Uterus (tissue), 3 donors: ENCODE measurements at regions not wholly inside any gene's neighbourhood (a gene's known extent, or its start where the extent isn't known, plus 50 kb on each side); places are given as distances from the start of the nearest gene placed in this dataset.

Experiments
- DNase-seq, 2 donors: peaks; one replicate each; pipeline ENCODE4 v3.0.0-alpha.2; 2019 to 2020
- H3K27ac ChIP-seq, 2 donors: fragments of 200-600 bp; sonication (generic); 1 replicate in 1 of 2; 2 replicates in 1 of 2; pipeline ENCODE4 v1.5.1; 2016 to 2018
- H3K27me3 ChIP-seq, 2 donors: fragments of 200-600 bp; sonication (generic); one replicate each; pipeline ENCODE4 v1.5.1; 2018 to 2019; ENCODE audit warnings: control low read depth in 1 of 2
- H3K36me3 ChIP-seq, 2 donors: fragments of 200-600 bp; sonication (generic); one replicate each; pipeline ENCODE4 v1.5.1; 2019; ENCODE audit warnings: control low read depth in 1 of 2
- H3K4me1 ChIP-seq, 2 donors: fragments of 200-600 bp; sonication (generic); one replicate each; pipeline ENCODE4 v1.5.1; 2018 to 2019; ENCODE audit warnings: control low read depth in 1 of 2
- H3K4me3 ChIP-seq, 2 donors: fragments of 200-600 bp; sonication (generic); 1 replicate in 1 of 2; 2 replicates in 1 of 2; pipeline ENCODE4 v1.5.1; 2018 to 2019; ENCODE audit warnings: mild to moderate bottlenecking in 1 of 2
- H3K9me3 ChIP-seq, 2 donors: fragments of 200-600 bp; sonication (generic); one replicate each; pipeline ENCODE4 v1.5.1; 2019; ENCODE audit warnings: control low read depth in 1 of 2
- POLR2A ChIP-seq, 2 donors: fragments of 450-650 bp; IDR thresholded peaks; one replicate each; pipeline ENCODE4 v1.6.1; 2016; ENCODE audit warnings: antibody characterized with exemption in 2 of 2, mild to moderate bottlenecking in 1 of 2, moderate library complexity in 1 of 2
- intact Hi-C: fragments of 100-400 bp; cut with DNase I; formaldehyde crosslinking; loops from one replicate; pipeline ENCODE4 v1.15.1; 2023; ENCODE audit warnings: low total_unique reads
- TF ChIP-seq, protein P1 (sequence below), 4 experiments: fragments of 200-600 bp in 2 of 4; fragments of 450-650 bp in 2 of 4; sonication (generic) in 2 of 4; IDR thresholded peaks; one replicate each; pipeline ENCODE4 v1.5.1; 2016 to 2019; ENCODE audit warnings: antibody characterized with exemption in 4 of 4, mild to moderate bottlenecking in 2 of 4, moderate library complexity in 1 of 4
- donor health status: DM: yes; HTN: yes; CAD: no.

DNA sequence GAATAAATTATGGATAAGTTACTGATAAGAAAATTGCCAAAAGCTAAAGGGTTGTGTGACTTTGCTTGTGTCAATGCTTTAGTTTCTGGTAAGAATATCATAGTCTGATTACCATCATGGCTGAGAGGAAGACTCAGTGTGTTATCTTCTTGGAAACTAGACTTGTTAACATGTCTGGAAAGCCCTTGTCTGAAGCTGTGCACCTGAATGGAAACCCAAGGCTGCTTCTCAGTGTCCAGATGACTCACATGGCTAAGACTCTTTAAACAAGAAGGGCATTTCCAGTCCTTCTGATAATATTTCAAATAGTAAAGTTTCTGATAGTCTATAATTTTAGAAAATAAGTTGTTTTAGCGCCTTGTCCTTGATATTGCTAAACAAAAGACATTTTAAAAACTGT, 1092.7 kb downstream of the PLA2G4A start:
- H3K36me3 ChIP-seq = no peaks in the 10 kb centered on the region
- no peak for DNase-seq
- intact Hi-C loops = no loop called here
- H3K27me3 ChIP-seq = no peaks in the 10 kb centered on the region
- no peak overlapping the region for H3K27ac ChIP-seq
- no peaks in the 10 kb centered on the region for H3K9me3 ChIP-seq
- H3K4me3 ChIP-seq = no peak overlapping the region
- no peaks in the 10 kb centered on the region for H3K4me1 ChIP-seq
- no peak for TF ChIP-seq POLR2A (IDR thresholded peaks at IDR 0.05)
- TF ChIP-seq, protein P1, sequence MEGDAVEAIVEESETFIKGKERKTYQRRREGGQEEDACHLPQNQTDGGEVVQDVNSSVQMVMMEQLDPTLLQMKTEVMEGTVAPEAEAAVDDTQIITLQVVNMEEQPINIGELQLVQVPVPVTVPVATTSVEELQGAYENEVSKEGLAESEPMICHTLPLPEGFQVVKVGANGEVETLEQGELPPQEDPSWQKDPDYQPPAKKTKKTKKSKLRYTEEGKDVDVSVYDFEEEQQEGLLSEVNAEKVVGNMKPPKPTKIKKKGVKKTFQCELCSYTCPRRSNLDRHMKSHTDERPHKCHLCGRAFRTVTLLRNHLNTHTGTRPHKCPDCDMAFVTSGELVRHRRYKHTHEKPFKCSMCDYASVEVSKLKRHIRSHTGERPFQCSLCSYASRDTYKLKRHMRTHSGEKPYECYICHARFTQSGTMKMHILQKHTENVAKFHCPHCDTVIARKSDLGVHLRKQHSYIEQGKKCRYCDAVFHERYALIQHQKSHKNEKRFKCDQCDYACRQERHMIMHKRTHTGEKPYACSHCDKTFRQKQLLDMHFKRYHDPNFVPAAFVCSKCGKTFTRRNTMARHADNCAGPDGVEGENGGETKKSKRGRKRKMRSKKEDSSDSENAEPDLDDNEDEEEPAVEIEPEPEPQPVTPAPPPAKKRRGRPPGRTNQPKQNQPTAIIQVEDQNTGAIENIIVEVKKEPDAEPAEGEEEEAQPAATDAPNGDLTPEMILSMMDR (IDR thresholded peaks at IDR 0.05) = no peak

DNA sequence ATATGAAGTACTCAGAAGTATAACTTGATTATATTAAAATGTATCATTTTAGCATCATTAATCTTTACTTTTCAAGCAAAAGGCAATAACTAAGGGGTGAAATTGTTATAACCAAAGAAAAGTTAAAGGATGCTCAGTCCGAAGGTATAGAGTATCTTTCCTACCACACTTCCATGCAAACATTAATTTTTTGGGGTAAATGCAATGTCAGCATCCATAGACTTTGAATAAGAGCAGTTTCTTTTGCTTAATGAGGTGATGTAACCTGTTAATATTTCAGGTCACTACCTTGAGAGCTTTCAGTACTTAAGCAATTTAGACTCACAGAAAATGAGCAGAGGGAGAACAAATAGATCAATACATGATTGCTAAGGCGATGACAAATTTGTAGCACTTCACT, 1093.5 kb downstream of the PLA2G4A start:
- intact Hi-C loops = no loop called here
- H3K4me3 ChIP-seq = no peak overlapping the region
- H3K4me1 ChIP-seq = no peaks in the 10 kb centered on the region
- no peak for DNase-seq
- H3K9me3 ChIP-seq = no peaks in the 10 kb centered on the region
- H3K27ac ChIP-seq = no peak overlapping the region
- no peaks in the 10 kb centered on the region for H3K36me3 ChIP-seq
- no peaks in the 10 kb centered on the region for H3K27me3 ChIP-seq
- TF ChIP-seq, protein P1 (IDR thresholded peaks at IDR 0.05) = no peak
- TF ChIP-seq POLR2A (IDR thresholded peaks at IDR 0.05) = no peak

DNA sequence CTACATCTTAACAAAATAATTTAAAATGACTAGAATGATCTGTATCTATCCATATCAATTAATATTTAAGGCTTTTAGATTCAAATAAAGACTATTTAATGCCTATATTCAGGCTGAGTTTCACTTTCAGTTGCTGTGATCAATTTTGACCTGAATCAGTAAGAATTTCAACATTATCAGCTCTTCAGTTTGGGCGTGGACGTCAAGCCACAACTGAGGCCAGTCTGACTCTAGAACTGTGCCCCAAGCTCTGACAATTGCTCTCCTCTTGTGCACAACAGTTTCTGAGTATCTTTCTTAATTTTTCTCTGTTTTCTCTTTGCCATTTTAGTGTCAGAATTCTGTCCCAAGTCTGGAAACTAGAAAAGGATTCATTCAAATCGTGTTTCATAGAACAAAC, 1095.5 kb downstream of the PLA2G4A start:
- Histone ChIP-seq H3K4me1 (no peaks in the 10 kb centered on the region), H3K9me3 (no peaks in the 10 kb centered on the region), H3K36me3 (no peaks in the 10 kb centered on the region), H3K27me3 (no peaks in the 10 kb centered on the region), H3K4me3 (no peak overlapping the region), H3K27ac (no peak overlapping the region)
- no peak for DNase-seq
- intact Hi-C loops = no loop called here
- TF ChIP-seq, protein P1 (IDR thresholded peaks at IDR 0.05) = no peak
- no peak for TF ChIP-seq POLR2A (IDR thresholded peaks at IDR 0.05)

DNA sequence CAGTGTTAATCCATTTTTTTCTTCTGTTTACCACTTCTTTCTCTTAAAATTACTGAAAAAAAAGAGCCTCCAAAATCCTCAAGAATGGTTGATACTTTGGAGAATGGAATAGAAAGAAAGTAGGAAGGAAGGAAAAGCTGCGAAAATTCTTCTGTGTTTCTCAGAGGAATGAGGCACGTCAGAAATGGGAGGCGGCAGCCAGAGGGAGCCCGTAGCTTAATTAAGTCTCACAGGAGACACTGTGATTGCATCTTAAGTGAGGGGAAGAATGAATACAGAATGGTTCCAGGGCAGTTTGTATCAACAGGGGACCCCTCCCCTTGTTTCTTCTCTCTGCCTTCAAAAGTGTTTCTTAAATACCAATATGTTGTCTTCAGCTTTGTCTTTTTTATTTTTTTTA, 1099.5 kb downstream of the PLA2G4A start:
- Histone ChIP-seq H3K36me3 (no peaks in the 10 kb centered on the region), H3K4me3 (no peak overlapping the region), H3K4me1 (no peaks in the 10 kb centered on the region), H3K27ac (no peak overlapping the region), H3K27me3 (no peaks in the 10 kb centered on the region), H3K9me3 (no peaks in the 10 kb centered on the region)
- TF ChIP-seq, protein P1 (IDR thresholded peaks at IDR 0.05) = no peak
- TF ChIP-seq POLR2A (IDR thresholded peaks at IDR 0.05) = no peak
- intact Hi-C loops = no loop called here
- no peak for DNase-seq

DNA sequence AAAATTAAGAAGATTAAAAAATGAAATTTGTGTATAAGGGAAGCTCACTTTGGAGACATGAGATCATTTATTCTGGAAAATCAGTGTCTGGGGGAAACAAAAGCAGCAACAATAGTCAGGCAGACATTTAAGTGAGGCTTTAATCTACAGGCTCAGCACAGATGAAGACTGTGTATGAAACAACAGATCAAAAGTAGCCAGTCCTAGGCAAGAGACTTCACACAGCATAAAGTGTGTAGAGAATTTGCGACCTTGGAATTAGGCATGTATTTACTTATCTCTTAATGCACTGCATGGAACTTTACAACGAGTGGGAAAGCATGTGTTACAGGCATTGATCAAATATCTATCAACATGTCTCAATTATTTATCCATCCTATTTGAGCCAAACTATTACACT, 1099.9 kb downstream of the PLA2G4A start:
- no peak for DNase-seq
- Histone ChIP-seq H3K36me3 (no peaks in the 10 kb centered on the region), H3K9me3 (no peaks in the 10 kb centered on the region), H3K4me3 (no peak overlapping the region), H3K27me3 (no peaks in the 10 kb centered on the region), H3K4me1 (no peaks in the 10 kb centered on the region), H3K27ac (no peak overlapping the region)
- TF ChIP-seq, protein P1 (IDR thresholded peaks at IDR 0.05) = no peak
- TF ChIP-seq POLR2A (IDR thresholded peaks at IDR 0.05) = no peak
- intact Hi-C loops = no loop called here
